Stomach (tissue), 8 donors: ENCODE measurements at regions not wholly inside any gene's neighbourhood (a gene's known extent, or its start where the extent isn't known, plus 50 kb on each side); places are given as distances from the start of the nearest gene placed in this dataset.

Experiments
- DNase-seq, 2 donors: peaks; one replicate each; pipeline versions ENCODE4 v3.0.0 to v3.0.0-alpha.2; 2013 to 2019
- H3K27ac ChIP-seq, 5 donors: fragments of 200-600 bp in 4 of 5; sonication (generic) in 4 of 5; one replicate each; pipeline ENCODE4 v1.5.1; 2013 to 2019; ENCODE audit warnings: mild to moderate bottlenecking in 1 of 5, moderate library complexity in 1 of 5
- H3K27me3 ChIP-seq, 3 donors: fragments of 200-600 bp; sonication (generic); one replicate each; pipeline ENCODE4 v1.5.1; 2017 to 2019; ENCODE audit warnings: mixed run types in 1 of 3
- H3K36me3 ChIP-seq, 4 donors: fragments of 200-600 bp; sonication (generic); 1 replicate in 3 of 4; 2 replicates in 1 of 4; pipeline ENCODE4 v1.5.1; 2016 to 2019
- H3K4me1 ChIP-seq, 4 donors: fragments of 200-600 bp; sonication (generic); one replicate each; pipeline ENCODE4 v1.5.1; 2016 to 2019
- H3K4me3 ChIP-seq, 4 donors: fragments of 200-600 bp; sonication (generic) in 3 of 4; one replicate each; pipeline ENCODE4 v1.5.1; 2016 to 2019; ENCODE audit warnings: mild to moderate bottlenecking in 1 of 4
- H3K9me3 ChIP-seq, 4 donors: fragments of 200-600 bp; sonication (generic); one replicate each; pipeline ENCODE4 v1.5.1; 2016 to 2019
- EP300 ChIP-seq: sonication (generic); formaldehyde crosslinking; IDR thresholded peaks from one replicate; pipeline ENCODE4 v1.6.1; 2017; ENCODE audit warnings: antibody characterized with exemption
- POLR2A ChIP-seq, 4 donors: fragments of 450-650 bp; IDR thresholded peaks; one replicate each; pipeline ENCODE4 v1.6.1; 2016; ENCODE audit warnings: antibody characterized with exemption in 4 of 4, control low read depth in 2 of 4, mild to moderate bottlenecking in 1 of 4, moderate library complexity in 1 of 4
- POLR2AphosphoS5 ChIP-seq, 3 donors: sonication (generic); formaldehyde crosslinking; IDR thresholded peaks; one replicate each; pipeline ENCODE4 v1.6.1; 2016; ENCODE audit warnings: antibody characterized with exemption in 3 of 3
- WGBS, 5 donors: extraction: QIAGEN DNeasy Blood & Tissue Kit in 3 of 5; methylation state at CpG; one replicate each; pipeline versions ENCODE4 v1.1.5 to v1.1.7; 2013 to 2018; 5-methylcytosine and 5-hydroxymethylcytosine counted together
- intact Hi-C: fragments of 100-400 bp; cut with DNase I; formaldehyde crosslinking; loops from one replicate; pipeline ENCODE4 v1.15.1; 2023; ENCODE audit warnings: low total_unique reads
- TF ChIP-seq, protein P1 (sequence below), 7 experiments: fragments of 450-650 bp in 4 of 7; fragments of 200-600 bp in 3 of 7; sonication (generic) in 3 of 7; IDR thresholded peaks; one replicate each; pipeline ENCODE4 v1.5.1; 2016 to 2019; ENCODE audit warnings: antibody characterized with exemption in 7 of 7, control low read depth in 2 of 7, mild to moderate bottlenecking in 1 of 7
- donor health status: healthy with polysubstance abuse.
- donor health status: Bipolar disorder and iron deficiency.
- donor health status: healthy.

GRCh38 chr21:7957713-7958064 lies 2563.7 kb upstream of the TPTE start:
- intact Hi-C loops, result no loop called here
- Histone ChIP-seq H3K27ac (no peak overlapping the region), H3K36me3 (no peaks in the 10 kb centered on the region), H3K4me1 (no peaks in the 10 kb centered on the region), H3K4me3 (no peak overlapping the region), H3K9me3 (peaks cover 0 to 96% (median 18%) of the 10 kb centered on the region in 4 donors), H3K27me3 (no peaks in the 10 kb centered on the region)
- DNase-seq, result no peak
- WGBS, 5 donors, result 22 to 29% (median 23%) methylated on average over 2 of the region's 2 CpGs
- no peak for TF ChIP-seq EP300
- TF ChIP-seq POLR2AphosphoS5 (IDR thresholded peaks at IDR 0.05), result no peak
- TF ChIP-seq, protein P1, sequence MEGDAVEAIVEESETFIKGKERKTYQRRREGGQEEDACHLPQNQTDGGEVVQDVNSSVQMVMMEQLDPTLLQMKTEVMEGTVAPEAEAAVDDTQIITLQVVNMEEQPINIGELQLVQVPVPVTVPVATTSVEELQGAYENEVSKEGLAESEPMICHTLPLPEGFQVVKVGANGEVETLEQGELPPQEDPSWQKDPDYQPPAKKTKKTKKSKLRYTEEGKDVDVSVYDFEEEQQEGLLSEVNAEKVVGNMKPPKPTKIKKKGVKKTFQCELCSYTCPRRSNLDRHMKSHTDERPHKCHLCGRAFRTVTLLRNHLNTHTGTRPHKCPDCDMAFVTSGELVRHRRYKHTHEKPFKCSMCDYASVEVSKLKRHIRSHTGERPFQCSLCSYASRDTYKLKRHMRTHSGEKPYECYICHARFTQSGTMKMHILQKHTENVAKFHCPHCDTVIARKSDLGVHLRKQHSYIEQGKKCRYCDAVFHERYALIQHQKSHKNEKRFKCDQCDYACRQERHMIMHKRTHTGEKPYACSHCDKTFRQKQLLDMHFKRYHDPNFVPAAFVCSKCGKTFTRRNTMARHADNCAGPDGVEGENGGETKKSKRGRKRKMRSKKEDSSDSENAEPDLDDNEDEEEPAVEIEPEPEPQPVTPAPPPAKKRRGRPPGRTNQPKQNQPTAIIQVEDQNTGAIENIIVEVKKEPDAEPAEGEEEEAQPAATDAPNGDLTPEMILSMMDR (IDR thresholded peaks at IDR 0.05), result no peak
- no peak for TF ChIP-seq POLR2A (IDR thresholded peaks at IDR 0.05)
